ENCODE measurements at regions not wholly inside any gene's neighbourhood (a gene's known extent, or its start where the extent isn't known, plus 50 kb on each side); places are given as distances from the start of the nearest gene placed in this dataset.

DNA sequence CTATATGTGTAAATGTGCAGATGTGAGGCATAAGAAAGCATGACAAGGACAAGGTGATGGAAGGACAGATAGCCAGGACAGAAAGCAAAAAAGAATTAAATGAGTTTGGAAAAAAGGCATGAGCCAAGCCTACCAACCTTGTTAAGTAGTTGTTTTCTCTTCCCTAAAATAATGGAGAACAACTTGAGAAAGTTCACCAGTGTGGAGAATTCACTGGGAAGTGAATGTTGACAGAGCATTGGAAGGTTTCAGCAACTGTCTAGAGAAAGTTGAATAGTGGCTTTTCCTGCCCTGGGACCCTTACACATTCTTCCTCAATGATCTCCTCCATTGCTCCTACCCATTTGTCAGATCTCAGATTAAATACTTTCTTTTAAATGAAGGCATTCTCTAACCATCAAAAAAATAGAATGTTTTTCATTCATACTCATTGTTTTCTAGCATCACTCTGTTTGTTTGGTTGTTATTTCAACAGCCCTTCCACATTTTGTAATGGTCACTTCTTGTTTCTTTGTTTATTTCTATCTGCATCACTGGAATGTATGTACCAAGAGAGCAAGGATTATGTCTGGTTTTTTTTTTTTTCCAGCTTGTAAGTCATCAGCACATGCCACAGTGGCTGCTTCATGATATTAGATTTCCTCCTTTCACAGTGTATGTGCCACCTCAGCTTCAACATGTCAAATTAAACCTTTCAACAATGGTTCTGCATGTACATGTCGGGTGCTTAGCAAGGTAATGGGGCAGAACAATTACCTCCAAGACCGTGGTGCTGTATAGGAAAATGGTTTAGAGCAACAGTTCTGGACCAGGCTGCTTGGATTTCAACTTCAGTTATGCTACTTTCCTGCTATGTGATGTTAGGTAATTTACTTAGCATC, 586.0 kb upstream of the VRK2 start:
- TF ChIP-seq POLR2A (IDR thresholded peaks at IDR 0.05; ENCODE audit: low read length) (no peak), GATA1 (IDR thresholded peaks at IDR 0.05; ENCODE audit: low read depth, low read length) (no peak)

All from erythroblast (primary cell).